Astrocyte (in vitro differentiated cells and primary cell): ENCODE measurements at regions not wholly inside any gene's neighbourhood (a gene's known extent, or its start where the extent isn't known, plus 50 kb on each side); places are given as distances from the start of the nearest gene placed in this dataset.
"Not testable (repeated sequence)": the region's sequence is repeated elsewhere in the genome, so short reads cannot be mapped to it uniquely, and the experiment has no call there.

Experiments
- DNase-seq: peaks from one replicate; pipeline ENCODE4 v3.0.0-alpha.2; 2010; ENCODE audit warnings: low read depth
- FAIRE-seq: peaks from 2 replicates; lab custom pipeline; 2011; peaks lifted over from hg19 to GRCh38; lab: Jason Lieb, UNC
- H2AFZ ChIP-seq: 2 replicates; pipeline ENCODE4 v1.6.0; 2012; ENCODE audit warnings: low read depth, low read length, inconsistent platforms
- H3K27ac ChIP-seq: 2 replicates; pipeline ENCODE4 v1.5.1; 2011; ENCODE audit warnings: low read depth, low read length, inconsistent platforms
- H3K27me3 ChIP-seq: 2 replicates; pipeline ENCODE4 v1.6.0; 2011; ENCODE audit warnings: low read length, inconsistent platforms; ENCODE audit not compliant: insufficient read depth
- H3K36me3 ChIP-seq: 2 replicates; pipeline ENCODE4 v1.5.1; 2011; ENCODE audit warnings: low read length, inconsistent platforms; ENCODE audit not compliant: insufficient read depth
- H3K4me1 ChIP-seq: 2 replicates; pipeline ENCODE4 v1.5.1; 2011; ENCODE audit warnings: low read length, inconsistent platforms; ENCODE audit not compliant: insufficient read depth
- H3K4me2 ChIP-seq: 2 replicates; pipeline ENCODE4 v1.6.0; 2012; ENCODE audit warnings: low read length, inconsistent platforms
- H3K4me3 ChIP-seq: 2 replicates; pipeline ENCODE4 v1.5.1; 2011; ENCODE audit warnings: low read depth, mild to moderate bottlenecking, low read length, inconsistent platforms; ENCODE audit not compliant: insufficient read depth
- H3K79me2 ChIP-seq: 2 replicates; pipeline ENCODE4 v1.6.0; 2012; ENCODE audit warnings: mild to moderate bottlenecking, low read length, inconsistent platforms; ENCODE audit not compliant: insufficient read depth
- H3K9ac ChIP-seq: 2 replicates; pipeline ENCODE4 v1.6.0; 2012; ENCODE audit warnings: mild to moderate bottlenecking, low read length, inconsistent platforms
- H3K9me3 ChIP-seq: 2 replicates; pipeline ENCODE4 v1.5.1; 2012; ENCODE audit warnings: low read depth, mild to moderate bottlenecking, low read length, inconsistent platforms; ENCODE audit not compliant: insufficient read depth
- H4K20me1 ChIP-seq: 2 replicates; pipeline ENCODE4 v1.6.0; 2012; ENCODE audit warnings: low read length, inconsistent platforms; ENCODE audit not compliant: insufficient read depth
- H3K27ac Mint-ChIP-seq: one replicate; pipeline ENCODE4 v1.8.0; 2021; ENCODE audit warnings: mild to moderate bottlenecking, mixed read lengths; ENCODE audit not compliant: unreplicated experiment
- H3K27me3 Mint-ChIP-seq: one replicate; pipeline ENCODE4 v1.8.0; 2021; ENCODE audit warnings: low read depth, mixed read lengths; ENCODE audit not compliant: unreplicated experiment
- H3K36me3 Mint-ChIP-seq: one replicate; pipeline ENCODE4 v1.8.0; 2021; ENCODE audit warnings: low read depth, mixed read lengths; ENCODE audit not compliant: unreplicated experiment
- H3K4me1 Mint-ChIP-seq: one replicate; pipeline ENCODE4 v1.8.0; 2021; ENCODE audit warnings: low read depth, mixed read lengths; ENCODE audit not compliant: unreplicated experiment
- H3K4me3 Mint-ChIP-seq: one replicate; pipeline ENCODE4 v1.8.0; 2021; ENCODE audit warnings: mild to moderate bottlenecking, moderate library complexity, mixed read lengths; ENCODE audit not compliant: unreplicated experiment
- H3K9me3 Mint-ChIP-seq: one replicate; pipeline ENCODE4 v1.8.0; 2021; ENCODE audit warnings: mild to moderate bottlenecking, mixed read lengths; ENCODE audit not compliant: unreplicated experiment
- CTCF ChIP-seq: IDR thresholded peaks from 2 replicates; pipeline ENCODE4 v1.5.1; 2011; ENCODE audit warnings: low read depth, mild to moderate bottlenecking, inconsistent platforms, low read length, moderate library complexity; ENCODE audit not compliant: insufficient read depth
- EZH2 ChIP-seq: IDR thresholded peaks from 2 replicates; pipeline ENCODE4 v1.6.1; 2012; ENCODE audit warnings: mild to moderate bottlenecking, low read length, inconsistent platforms; ENCODE audit not compliant: insufficient read depth

GRCh38 chr6:142648526-142648925, 296.4 kb downstream of the HIVEP2 start:
- Histone ChIP-seq H3K4me2 (no peak overlapping the region), H3K27me3 (peaks cover 7% of the 10 kb centered on the region), H3K4me1 (no peaks in the 10 kb centered on the region), H3K4me3 (no peak overlapping the region), H4K20me1 (no peaks in the 10 kb centered on the region), H2AFZ (no peak overlapping the region), H3K9ac (no peak overlapping the region), H3K27ac (no peak overlapping the region), H3K9me3 (no peaks in the 10 kb centered on the region), H3K36me3 (no peaks in the 10 kb centered on the region), H3K79me2 (no peaks in the 10 kb centered on the region)
- no peak for FAIRE-seq
- H3K9me3 Mint-ChIP-seq = no peaks in the 10 kb centered on the region
- no peak for DNase-seq
- TF ChIP-seq EZH2 (no peak), CTCF (no peak)
- no peak overlapping the region for H3K4me3 Mint-ChIP-seq
- H3K36me3 Mint-ChIP-seq = no peaks in the 10 kb centered on the region
- no peaks in the 10 kb centered on the region for H3K27me3 Mint-ChIP-seq
- H3K27ac Mint-ChIP-seq = no peak overlapping the region
- H3K4me1 Mint-ChIP-seq = peaks cover 9% of the 10 kb centered on the region

GRCh38 chr6:142649438-142650234, 295.3 kb downstream of the HIVEP2 start:
- not testable (repeated sequence) for H3K36me3 Mint-ChIP-seq, H3K9me3 ChIP-seq, H3K4me3 Mint-ChIP-seq, FAIRE-seq, H3K9ac ChIP-seq, H3K27ac Mint-ChIP-seq, H3K9me3 Mint-ChIP-seq, H3K4me2 ChIP-seq, H2AFZ ChIP-seq, DNase-seq, H3K36me3 ChIP-seq, H3K27me3 Mint-ChIP-seq, H3K4me1 Mint-ChIP-seq, H3K27ac ChIP-seq, H4K20me1 ChIP-seq, H3K79me2 ChIP-seq, H3K4me3 ChIP-seq, H3K4me1 ChIP-seq
- peaks cover 11% of the 10 kb centered on the region for H3K27me3 ChIP-seq

GRCh38 chr6:142651384-142651783, 293.6 kb downstream of the HIVEP2 start:
- H3K4me2 ChIP-seq = no peak overlapping the region
- H3K27ac ChIP-seq = no peak overlapping the region
- FAIRE-seq (no peak), DNase-seq (no peak)
- peaks cover 9% of the 10 kb centered on the region for H3K4me1 Mint-ChIP-seq
- no peaks in the 10 kb centered on the region for H3K9me3 Mint-ChIP-seq
- no peak overlapping the region for H2AFZ ChIP-seq
- H3K27me3 ChIP-seq = peaks cover 14% of the 10 kb centered on the region
- H3K4me3 ChIP-seq = no peak overlapping the region
- no peak overlapping the region for H3K4me3 Mint-ChIP-seq
- no peaks in the 10 kb centered on the region for H3K9me3 ChIP-seq
- H3K27me3 Mint-ChIP-seq = no peaks in the 10 kb centered on the region
- no peak overlapping the region for H3K27ac Mint-ChIP-seq
- no peaks in the 10 kb centered on the region for H4K20me1 ChIP-seq
- no peaks in the 10 kb centered on the region for H3K4me1 ChIP-seq
- H3K79me2 ChIP-seq = no peaks in the 10 kb centered on the region
- H3K36me3 Mint-ChIP-seq = no peaks in the 10 kb centered on the region
- H3K36me3 ChIP-seq = no peaks in the 10 kb centered on the region
- TF ChIP-seq CTCF (no peak), EZH2 (no peak)
- H3K9ac ChIP-seq = no peak overlapping the region
